ENCODE measurements at regions not wholly inside any gene's neighbourhood (a gene's known extent, or its start where the extent isn't known, plus 50 kb on each side); places are given as distances from the start of the nearest gene placed in this dataset.

- DNase-seq = no peak
Measured at GRCh38 chr3:187957165-187957581, 196.8 kb upstream of the LPP start.

DNA sequence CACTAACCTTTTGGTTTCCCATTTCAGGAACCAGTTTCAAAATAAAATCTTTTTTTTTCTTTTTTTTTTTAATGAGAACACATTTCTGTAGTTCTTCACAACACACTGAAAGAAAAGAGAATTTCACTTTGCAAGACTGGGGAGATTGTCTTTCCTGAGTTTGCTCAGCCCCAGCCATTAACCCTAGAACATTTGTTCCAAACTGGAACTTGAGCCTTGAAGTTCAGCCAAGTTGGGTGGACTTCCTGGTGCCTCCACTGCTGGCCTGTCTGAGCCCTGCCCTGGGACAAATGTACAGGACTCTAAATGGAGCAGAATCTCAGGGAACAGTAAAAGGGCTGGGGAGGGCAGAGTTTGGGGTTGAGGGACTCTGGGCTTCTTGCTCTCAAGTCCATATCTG lies 196.4 kb upstream of the LPP start:
- DNase-seq = no peak

DNA sequence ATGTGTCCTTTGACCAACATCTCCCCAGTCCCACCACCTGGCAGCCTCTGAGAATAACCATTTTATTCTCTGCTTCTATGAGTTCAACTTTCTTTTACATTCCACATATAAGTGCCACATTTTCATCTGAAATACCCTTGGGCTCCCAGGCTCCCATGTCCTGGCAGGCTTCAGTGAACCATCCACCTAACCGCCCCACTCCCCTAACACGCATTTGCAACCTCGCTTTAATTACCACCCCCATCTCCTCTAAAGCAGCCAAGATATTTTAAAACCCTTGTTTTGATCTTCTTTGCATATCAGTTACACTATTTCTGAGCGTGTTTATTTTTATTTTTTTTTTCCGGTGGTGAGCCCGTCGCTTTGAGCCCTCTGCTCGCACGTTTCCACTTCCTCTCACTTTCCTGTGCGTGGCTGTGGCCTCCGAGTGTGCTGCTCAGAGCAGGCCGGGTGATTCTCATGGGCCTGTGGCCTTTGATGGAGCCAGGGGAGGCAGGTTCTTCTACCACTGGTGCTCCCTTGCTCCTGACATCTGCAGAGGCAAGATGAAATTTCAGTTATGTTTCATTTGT lies 195.4 kb upstream of the LPP start:
- DNase-seq = peak; percentile 57

DNA sequence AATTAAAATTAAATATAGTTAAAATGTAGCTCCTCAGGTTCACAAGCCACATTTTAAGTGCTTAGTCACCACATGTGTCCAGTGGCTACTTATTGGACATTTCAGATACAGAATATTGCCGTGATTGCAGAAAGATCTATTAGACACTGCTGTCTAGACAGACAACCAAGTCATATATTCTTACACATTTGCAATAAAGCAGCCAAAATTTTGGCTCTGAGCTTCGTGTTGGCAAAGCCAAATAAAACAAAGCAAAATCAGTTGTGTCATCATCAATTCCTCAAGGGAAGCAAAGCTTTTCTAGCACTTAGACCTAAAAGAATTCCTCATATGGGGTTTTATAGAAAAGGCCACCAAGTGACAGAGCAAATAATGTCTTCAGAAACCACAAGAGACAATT lies 193.1 kb upstream of the LPP start:
- no peak for DNase-seq

- no peak for DNase-seq
Measured at GRCh38 chr3:187961366-187961765, 192.6 kb upstream of the LPP start.

DNA sequence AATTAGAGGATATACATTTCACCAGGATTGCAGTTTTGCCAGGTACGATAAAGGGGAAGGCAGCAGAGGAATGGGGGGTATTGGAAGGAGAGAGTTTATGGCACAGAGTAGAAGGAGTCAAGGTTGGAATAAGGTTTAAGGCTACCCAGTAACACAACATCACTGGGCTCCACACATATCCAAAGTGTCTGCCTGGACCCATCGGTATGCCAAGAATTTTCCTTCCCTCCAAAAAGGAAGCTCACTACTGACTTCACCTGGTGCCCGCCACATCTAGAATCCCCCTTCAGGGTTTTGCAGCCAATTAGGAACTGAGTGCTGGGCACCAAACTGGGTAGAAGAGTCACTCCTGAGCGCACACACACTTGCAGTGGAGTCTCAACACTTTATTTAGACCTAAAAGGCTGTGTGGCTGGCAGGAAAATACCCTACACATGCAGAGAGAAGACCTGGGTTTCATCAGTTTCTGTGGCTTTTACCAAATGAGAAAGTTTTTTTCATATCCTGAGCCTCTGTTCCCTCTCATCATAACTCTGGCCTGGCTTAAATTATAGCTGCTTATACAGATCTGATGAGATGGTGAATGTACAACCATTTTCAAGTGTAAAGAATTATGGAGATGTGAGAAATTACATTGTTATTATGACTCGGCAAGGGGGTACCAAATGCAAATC lies 190.8 kb upstream of the LPP start:
- no peak for DNase-seq

GRCh38 chr3:187963677-187964385 lies 190.1 kb upstream of the LPP start:
- DNase-seq = no peak

- DNase-seq = no peak
Measured at GRCh38 chr3:187964760-187965159, 189.2 kb upstream of the LPP start.

DNA sequence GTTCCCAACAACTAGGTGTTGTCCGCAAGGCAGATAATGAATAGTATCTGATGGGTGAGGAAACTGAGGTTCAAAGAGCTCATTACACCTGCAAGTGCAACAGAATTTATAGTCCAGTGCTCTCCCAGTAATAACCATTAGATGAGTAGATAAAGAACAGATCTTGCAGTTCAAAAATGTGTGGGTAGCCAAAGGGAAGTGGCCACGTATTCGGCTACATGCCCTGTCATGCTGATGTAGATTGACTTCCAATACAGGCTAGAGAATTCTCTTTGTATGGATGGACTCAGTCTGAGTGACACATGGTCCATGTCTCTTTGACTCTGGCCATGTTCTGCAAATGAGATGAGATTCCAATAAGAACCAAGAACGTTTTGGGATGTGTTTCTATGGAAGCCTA lies 187.9 kb upstream of the LPP start:
- DNase-seq = no peak

GRCh38 chr3:187966636-187967406 lies 187.1 kb upstream of the LPP start:
- no peak for DNase-seq

DNA sequence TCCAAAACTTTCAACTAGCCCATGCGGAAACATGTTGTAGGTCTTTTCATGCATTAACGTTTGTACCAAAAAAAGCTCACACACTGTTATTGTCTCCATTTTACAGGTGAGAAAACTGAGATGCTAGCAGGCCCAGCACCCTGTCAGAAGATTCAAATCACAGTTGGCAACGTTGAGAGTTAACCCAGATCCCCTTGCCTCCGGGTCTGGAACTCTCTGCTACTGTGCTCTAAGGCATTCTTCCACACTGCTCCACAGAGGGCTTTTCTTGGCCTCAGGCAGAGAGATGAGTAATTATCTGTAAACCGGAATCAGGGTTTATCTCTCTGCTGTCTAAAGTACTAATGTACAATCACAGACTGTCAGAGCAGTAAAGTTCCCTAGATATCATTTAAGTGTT lies 186.0 kb upstream of the LPP start:
- no peak for DNase-seq

GRCh38 chr3:187968883-187969580 lies 184.9 kb upstream of the LPP start:
- DNase-seq = no peak

- DNase-seq = no peak
Measured at GRCh38 chr3:187969581-187969950, 184.4 kb upstream of the LPP start.

- DNase-seq = no peak
Measured at GRCh38 chr3:187970106-187970505, 183.9 kb upstream of the LPP start.

DNA sequence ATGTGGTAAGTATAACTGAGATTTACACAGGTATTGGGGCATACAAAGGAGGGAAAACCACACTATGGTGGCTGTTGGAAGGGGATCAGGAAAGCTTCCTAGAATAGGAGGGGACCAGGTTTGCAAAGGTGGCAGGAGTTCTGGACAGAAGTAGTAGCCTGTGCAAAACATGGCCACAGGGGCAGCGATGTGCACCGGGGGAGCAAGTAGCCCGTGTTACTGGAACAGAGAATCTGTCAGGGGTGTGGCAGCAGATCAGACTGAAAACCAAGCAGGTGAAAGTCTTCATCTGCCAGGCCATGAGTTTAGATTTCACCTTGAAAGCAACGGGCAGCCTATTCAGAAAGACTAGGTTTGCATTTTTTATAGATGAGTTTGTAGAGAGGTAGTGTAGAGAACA lies 182.3 kb upstream of the LPP start:
- DNase-seq = no peak

DNA sequence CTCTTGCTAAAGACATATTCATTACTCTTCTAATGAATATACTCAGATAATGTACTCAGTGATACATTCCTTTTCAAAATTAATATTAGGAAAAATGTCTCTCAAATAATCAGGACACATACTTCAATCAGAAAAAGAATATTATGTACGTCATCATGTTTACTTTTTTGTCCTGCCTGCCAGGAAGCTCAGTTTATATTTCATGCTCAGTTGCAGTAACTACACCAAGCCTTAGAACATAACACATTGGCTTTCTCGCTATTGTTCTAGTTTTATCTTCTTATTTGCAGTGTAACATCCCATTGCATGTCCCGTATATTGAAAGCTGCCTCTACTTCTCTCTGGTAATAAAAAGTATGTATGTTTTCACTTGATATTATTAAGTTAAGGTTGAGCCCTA lies 181.5 kb upstream of the LPP start:
- no peak for DNase-seq

DNA sequence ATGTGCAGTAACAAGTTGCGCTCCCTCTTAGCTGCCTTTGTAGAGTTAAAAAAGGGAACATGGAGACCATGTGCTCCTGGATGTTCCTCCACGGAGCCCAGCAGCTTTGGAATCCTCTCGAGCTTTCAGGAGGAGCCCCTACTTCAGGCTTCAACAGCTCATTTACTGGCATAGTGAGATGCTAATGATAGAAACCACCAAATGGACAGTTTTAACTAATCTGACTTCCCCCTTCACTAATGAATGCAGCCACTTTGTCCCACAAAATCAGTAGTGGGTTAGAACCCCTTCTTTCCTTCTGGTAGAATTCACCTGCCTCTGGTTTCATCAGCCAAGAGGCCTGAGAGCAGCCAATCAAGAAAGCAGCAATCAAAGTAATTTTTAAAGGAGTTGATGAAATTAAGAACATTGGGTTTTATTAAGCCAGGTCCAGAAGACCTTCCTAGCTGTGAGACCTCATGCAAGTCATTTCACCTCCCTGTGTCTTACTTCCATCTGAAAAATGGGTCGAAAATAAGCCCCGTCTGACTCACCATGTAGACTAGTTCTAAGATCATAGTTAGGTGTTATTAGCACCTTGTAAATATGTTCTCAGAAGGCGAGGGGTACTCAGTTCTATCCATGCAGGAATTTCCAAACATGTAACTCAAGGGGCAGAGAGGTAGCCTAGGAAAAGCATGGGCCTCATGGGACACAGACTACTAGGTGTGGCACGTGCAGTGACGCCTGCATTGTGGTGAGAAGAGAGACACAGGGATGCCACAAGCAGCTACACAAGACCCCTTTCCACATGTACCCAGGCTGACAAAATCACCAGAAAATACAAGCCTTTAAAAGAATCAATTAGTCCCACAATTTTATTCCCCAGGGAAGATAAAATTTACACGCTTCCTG lies 179.7 kb upstream of the LPP start:
- DNase-seq = no peak

GRCh38 chr3:187974871-187975271 lies 179.1 kb upstream of the LPP start:
- DNase-seq = no peak

DNA sequence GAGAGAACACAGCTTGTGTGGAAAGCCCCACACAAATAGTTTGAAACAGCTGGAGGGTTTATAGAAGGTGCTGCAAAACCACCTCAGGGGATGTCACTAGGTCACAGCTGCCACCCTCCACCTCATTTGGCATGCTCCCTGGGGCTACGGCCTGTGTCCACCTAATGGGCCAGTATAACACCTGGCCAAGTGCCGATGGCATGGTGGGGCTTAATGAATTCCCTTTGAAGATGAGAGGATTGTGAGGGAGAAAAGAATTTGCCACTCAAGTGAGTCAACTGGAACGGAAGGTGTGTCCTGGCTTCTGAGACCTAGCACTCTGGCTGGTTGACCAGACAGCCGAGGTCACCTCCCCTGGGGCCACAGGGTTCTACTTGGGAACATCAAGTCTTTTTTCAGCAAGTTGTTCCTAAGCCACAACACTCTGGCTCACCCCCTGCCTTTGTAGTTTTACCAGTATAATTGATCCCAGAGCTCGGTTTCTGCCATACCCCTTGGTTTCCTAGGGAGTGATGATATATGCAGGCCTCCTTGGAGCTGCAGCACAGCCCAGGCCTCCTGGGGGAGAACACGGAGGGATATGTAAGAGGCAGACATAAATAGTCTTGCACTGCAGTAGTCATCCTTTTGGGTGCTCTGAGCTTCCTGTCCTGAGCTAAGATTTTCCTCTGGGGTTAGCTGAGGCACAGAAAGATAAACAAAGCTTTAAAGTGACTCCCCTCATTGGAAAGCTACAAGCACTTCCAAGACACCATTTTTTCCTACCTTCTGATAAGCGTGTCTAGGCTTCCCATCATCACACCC lies 178.2 kb upstream of the LPP start:
- no peak for DNase-seq

DNA sequence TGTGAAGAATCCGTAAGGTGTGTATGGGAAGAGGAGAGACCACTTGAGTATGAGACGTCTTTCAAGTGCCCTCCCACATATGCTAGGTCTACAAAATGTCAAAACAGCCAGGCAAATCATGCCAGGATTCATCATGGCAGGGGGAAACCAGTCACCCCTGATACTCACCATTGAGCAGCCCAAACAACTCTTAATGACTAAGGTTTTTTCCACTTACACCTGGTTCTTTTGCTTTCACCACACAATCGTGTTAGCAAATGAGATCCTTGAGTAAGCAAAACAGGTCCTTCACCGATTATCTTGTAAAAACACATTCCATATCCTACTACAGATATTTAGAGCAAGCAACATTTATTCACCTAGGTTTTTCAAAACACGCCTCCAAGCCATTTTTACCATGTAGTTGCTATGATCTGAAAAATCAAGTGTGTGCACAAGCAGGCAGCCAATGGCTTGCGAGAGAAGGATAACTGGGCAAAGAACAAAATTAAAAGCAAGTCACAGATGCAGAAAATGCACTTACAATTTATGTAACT lies 177.5 kb upstream of the LPP start:
- DNase-seq = no peak

- no peak for DNase-seq
Measured at GRCh38 chr3:187977659-187978058, 176.3 kb upstream of the LPP start.
